NCI-H446 (cell line): ENCODE measurements at regions not wholly inside any gene's neighbourhood (a gene's known extent, or its start where the extent isn't known, plus 50 kb on each side); places are given as distances from the start of the nearest gene placed in this dataset.
"Not testable (repeated sequence)": the region's sequence is repeated elsewhere in the genome, so short reads cannot be mapped to it uniquely, and the experiment has no call there.

Experiments
- DNase-seq, 2 experiments: peaks; one replicate each; lab custom pipeline; 2025; lab: John Stamatoyannopoulos, UW

DNA sequence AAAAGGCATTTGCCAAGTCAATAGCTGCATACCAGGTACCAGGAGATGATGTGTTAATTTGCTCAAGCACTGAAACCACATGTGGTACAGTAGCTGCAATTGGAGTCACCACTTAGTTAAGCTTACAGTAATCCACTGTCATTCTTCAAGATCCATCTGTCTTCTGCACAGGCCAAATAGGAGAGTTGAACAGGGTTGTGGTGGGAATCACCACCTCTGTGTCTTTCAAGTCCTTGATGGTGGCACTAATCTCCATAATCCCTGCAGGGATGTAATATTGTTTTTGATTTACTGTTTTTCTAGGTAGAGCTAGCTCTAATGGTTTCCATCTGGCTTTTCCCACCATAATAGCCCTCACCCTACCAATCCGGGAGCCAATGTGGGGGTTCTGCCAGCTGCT, 91.9 kb downstream of the FCRL5 start:
- no peak for DNase-seq

DNA sequence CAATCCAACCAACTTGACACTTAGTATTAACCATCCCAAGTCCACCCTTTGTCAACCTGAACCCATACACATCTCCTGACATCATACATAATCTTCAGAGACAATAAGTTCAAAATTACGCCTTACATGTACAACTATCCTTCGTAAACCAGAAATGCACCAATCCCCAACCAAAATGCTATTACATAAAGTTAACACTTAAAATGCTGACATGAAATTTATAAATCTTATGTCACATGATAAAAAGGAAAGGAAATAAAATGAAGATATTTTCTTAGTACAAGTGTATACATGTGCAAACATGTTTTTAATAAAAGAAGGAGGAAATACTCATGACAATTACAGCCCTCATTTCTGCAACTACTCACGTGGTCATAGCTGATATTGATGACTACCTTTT, 95.0 kb downstream of the FCRL5 start:
- DNase-seq: no peak

- no peak for DNase-seq
Observed at GRCh38 chr1:157455318-157455717, 97.0 kb downstream of the FCRL5 start.

- DNase-seq: no peak
Observed at GRCh38 chr1:157450106-157450505, 102.2 kb downstream of the FCRL5 start.

DNA sequence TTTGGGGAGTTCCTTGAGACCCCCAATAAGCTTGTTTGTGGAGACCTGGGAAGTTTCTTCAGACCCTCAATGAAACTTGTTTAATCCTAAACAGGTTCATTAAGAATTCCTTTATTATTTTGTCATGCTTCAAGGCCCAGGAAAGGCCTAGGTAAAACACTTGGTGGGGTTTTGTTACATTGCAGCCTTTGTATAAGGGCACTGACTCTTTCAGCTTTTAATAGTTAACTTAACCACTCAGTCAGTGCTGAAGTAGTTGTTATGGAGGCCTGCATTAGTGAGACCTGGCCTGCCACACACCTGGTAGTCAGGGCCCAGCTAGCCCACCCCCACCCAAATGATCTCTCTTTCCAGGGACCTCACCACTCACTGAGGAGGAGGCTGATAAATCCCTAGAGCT, 103.7 kb downstream of the FCRL5 start:
- no peak for DNase-seq

- not testable (repeated sequence) for DNase-seq
Observed at GRCh38 chr1:157446356-157446755, 106.0 kb downstream of the FCRL5 start.

- DNase-seq: not testable (repeated sequence)
Observed at GRCh38 chr1:157445616-157446140, 106.6 kb downstream of the FCRL5 start.

GRCh38 chr1:157442065-157442464, 110.2 kb downstream of the FCRL5 start:
- no peak for DNase-seq

- DNase-seq: no peak
Observed at GRCh38 chr1:157439302-157439954, 112.9 kb downstream of the FCRL5 start.

GRCh38 chr1:157438613-157439012, 113.7 kb downstream of the FCRL5 start:
- DNase-seq: no peak

DNA sequence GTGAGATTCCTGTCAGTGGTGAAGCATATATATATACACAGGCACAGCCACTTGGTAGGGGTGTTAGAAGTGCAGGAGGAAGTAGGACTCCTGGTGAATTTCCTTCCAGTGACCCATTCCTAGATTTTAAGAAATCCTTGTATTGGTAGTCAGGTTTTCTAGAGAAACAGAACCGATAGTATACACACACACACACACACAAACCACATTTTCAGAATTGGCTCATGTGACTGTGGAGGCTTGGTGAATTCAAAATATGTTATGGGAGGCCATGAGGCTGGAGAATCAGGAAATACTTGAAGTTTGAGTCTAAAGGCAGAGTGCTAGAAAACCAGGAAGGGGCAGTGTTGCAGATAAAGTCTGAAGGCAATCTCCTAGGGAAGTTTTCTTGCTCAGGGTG, 114.2 kb downstream of the FCRL5 start:
- no peak for DNase-seq

DNA sequence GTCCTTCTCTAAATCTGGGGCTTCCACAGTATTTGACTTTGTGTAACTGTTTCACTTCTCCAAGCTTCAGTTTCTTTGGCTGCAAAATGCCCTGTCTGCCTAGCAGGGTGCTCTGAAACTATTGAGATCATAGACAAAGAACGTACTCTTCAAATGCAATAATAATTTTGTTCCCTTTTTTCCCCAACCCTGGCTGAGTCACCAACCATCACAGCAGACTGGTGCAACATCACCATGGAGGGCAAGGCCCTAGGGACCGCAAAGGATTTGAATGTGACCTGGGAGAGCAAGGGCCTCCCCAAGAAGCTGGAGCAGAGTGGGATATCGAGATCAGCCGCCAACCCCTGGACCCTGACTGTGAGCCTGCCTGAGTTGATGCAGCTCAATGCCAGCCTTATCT, 115.0 kb downstream of the FCRL5 start:
- no peak for DNase-seq

DNA sequence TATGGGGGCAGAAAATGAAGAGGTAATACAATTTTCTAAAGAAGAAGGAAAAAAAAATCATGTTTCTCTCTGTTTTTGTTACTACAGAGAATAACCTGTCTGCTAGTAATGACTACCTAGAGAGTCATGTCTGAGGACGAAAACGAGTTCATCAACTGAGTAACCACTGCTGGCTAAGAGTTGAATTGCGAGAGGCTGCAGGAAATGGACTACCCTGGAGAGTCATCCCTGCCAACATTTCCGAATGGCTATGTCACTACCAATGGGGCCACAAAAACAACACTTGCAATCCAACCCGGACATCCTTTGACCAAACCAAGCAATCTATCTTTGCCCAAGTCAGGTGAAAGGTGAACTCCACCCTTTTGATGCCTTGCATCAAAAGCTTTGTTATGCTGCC, 120.6 kb downstream of the FCRL5 start:
- DNase-seq: no peak

DNA sequence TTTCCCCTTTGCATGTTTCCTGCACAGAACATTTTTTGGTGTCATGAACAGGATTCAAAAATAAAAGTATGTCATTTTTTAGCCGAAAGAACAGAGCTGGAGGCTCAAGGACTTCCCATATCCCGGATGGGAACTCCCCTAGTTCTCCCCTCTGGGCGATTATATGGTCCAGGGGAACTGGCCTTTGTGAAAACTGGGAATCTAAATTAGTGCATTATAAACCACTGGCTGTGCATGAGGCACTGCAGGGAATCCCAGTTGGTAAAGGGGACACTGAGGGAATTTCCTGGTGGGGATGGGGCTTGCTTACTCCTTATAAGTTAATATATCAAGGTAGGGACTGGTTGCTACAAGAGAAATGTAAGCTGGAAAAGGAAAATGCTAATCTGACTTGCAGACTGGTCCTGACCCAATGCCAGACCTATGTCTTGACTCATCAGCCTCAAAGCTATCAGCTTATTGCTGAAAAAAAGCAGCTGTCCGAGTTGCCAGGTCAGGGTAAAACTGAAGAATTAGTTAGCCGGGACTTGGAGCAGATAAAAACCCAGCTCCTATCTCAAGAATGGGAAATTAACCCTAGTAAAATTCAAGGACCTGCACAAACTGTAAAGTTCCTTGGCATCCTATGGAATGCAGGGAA, 122.6 kb downstream of the FCRL5 start:
- no peak for DNase-seq

DNA sequence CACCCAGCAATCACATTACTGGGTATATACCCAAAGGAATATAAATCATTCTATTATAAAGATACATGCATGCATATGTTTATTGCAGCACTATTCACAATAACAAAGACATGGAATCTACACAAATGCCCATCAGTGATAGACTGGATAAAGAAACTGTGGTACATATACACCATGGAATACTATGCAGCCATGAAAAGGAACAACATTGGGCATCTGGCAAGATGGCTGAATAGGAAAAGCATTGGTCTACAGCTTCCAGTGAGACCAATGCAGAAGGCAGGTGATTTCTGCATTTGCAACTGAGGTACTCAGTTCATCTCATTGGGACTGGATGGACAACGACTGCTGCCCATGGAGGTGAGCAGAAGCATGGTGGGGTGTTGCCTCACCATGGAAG, 128.6 kb downstream of the FCRL5 start:
- not testable (repeated sequence) for DNase-seq

DNA sequence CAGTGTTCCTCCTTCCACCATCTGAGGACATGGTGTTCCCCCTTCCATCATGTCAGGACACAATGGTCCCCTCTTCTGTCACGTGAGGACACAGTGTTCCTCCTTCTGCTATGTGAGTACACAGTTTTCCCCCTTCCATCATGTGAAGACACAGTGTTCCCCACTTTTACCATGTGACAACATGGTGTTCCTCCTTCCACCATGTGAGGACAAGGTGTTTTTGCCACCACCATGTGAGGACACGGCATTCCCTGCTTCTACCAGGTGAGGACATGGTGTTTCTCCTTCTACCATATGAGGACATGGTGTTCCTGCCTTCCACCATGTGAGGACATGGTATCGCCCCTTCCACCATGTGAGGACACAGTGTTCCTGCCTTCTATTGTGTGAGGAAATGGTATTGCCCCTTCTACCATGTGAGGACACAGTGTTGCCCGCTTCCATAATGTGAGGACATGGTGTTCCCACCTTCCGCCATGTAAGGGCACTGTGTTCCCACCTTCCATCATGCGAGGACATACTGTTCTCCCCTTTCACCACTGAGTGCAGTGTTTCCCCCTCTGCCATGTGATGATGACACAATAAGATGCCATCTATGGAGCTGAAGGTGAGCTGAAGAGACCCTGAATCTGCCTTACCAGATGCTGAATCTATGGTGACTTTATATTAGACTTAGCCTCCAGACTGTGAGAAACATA, 132.3 kb downstream of the FCRL5 start:
- no peak for DNase-seq

GRCh38 chr1:157418659-157419058, 133.7 kb downstream of the FCRL5 start:
- no peak for DNase-seq

GRCh38 chr1:157418231-157418630, 134.1 kb downstream of the FCRL5 start:
- no peak for DNase-seq

DNA sequence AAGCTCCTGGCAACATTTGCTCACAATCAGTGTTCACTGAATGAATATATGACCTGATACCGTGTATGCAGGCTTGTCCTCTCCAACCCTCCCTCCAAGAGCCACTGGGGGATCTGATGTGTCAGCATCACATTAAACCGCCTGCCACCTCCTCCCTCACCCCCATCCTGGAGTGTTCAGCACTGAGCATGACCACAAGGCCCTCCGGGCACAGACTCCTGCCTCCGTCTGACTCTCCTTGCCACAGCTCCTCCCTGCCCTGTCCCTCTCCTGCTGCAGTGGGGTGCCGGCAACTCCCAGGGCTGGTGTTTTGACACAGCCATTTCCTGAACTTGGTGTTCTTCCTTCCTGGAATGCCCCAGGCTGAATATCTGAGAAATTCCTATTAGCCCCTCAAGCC, 136.7 kb downstream of the FCRL5 start:
- no peak for DNase-seq

DNA sequence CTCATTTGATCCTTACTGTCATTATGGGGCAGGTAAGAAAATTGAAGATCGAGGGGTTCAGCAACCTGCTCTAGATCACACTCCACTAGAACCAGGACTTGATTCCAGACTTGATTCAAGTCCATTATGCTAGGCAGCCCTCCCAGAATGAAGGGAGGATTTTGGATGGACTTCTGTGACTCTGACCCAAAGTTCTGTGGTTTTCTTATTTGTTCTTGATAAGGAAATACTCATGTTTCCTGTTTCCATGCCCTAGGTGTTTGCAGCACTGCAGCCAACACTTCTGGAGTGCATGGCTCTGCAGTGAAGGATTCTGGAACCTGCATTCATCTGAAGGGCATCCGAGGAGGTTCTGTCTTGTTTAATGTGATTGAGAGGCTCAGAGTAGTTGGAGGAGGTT, 140.0 kb downstream of the FCRL5 start:
- DNase-seq: no peak

- DNase-seq: no peak
Observed at GRCh38 chr1:157411769-157412168, 140.5 kb downstream of the FCRL5 start.

DNA sequence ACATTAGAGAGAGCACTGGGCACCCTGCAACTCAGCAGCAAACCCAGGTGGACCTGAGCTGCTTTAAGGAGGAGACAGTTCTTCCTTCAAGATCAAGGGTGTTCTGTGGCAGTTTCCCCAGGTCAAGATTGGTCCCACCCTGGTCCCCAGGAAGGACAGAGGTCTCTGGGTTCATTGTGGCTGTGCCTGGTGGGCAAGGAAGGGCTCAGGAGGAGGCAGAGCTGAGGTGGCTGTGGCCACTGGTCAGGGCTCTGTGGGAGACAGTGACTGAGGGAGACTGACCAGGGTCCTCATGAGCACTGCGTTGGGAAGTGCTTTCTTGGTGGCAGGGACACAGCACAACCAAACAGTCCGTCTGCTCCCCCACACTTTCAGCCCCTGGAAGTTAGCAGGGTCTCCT, 141.3 kb downstream of the FCRL5 start:
- no peak for DNase-seq

GRCh38 chr1:157410457-157410856, 141.9 kb downstream of the FCRL5 start:
- DNase-seq: no peak
